ENCODE measurements at regions not wholly inside any gene's neighbourhood (a gene's known extent, or its start where the extent isn't known, plus 50 kb on each side); places are given as distances from the start of the nearest gene placed in this dataset.
A peak's percentile ranks its signal among the peaks of the same experiment; 100 is the strongest.

GRCh38 chr2:22282220-22282619 lies 1102.8 kb upstream of the KLHL29 start:
- no peak for DNase-seq

- DNase-seq: no peak
Observed at GRCh38 chr2:22282916-22283315, 1102.1 kb upstream of the KLHL29 start.

- peak; percentile 27 for DNase-seq
Observed at GRCh38 chr2:22283436-22283835, 1101.5 kb upstream of the KLHL29 start.

GRCh38 chr2:22290302-22290701 lies 1094.7 kb upstream of the KLHL29 start:
- no peak for DNase-seq

- no peak for DNase-seq
Observed at GRCh38 chr2:22290909-22291473, 1094.0 kb upstream of the KLHL29 start.

- no peak for DNase-seq
Observed at GRCh38 chr2:22301228-22301627, 1083.8 kb upstream of the KLHL29 start.

- DNase-seq: no peak
Observed at GRCh38 chr2:22326250-22326649, 1058.7 kb upstream of the KLHL29 start.

- DNase-seq: peak; percentile 51
Observed at GRCh38 chr2:22329211-22330154, 1055.5 kb upstream of the KLHL29 start.

- DNase-seq: no peak
Observed at GRCh38 chr2:22336414-22336813, 1048.6 kb upstream of the KLHL29 start.

- DNase-seq: no peak
Observed at GRCh38 chr2:22340716-22341115, 1044.3 kb upstream of the KLHL29 start.

- DNase-seq: no peak
Observed at GRCh38 chr2:22347306-22347705, 1037.7 kb upstream of the KLHL29 start.

GRCh38 chr2:22350621-22351020 lies 1034.4 kb upstream of the KLHL29 start:
- DNase-seq: no peak

- DNase-seq: peak; percentile 45
Observed at GRCh38 chr2:22355816-22356433, 1029.1 kb upstream of the KLHL29 start.

- no peak for DNase-seq
Observed at GRCh38 chr2:22359071-22359672, 1025.8 kb upstream of the KLHL29 start.

- DNase-seq: no peak
Observed at GRCh38 chr2:22360735-22361374, 1024.1 kb upstream of the KLHL29 start.

GRCh38 chr2:22361571-22361970 lies 1023.4 kb upstream of the KLHL29 start:
- DNase-seq: no peak

GRCh38 chr2:22375096-22375495 lies 1009.9 kb upstream of the KLHL29 start:
- DNase-seq: no peak

- DNase-seq: no peak
Observed at GRCh38 chr2:22377268-22377667, 1007.7 kb upstream of the KLHL29 start.

GRCh38 chr2:22382479-22383169 lies 1002.4 kb upstream of the KLHL29 start:
- DNase-seq: no peak

GRCh38 chr2:22397847-22398246 lies 987.1 kb upstream of the KLHL29 start:
- no peak for DNase-seq

GRCh38 chr2:22403748-22404147 lies 981.2 kb upstream of the KLHL29 start:
- DNase-seq: no peak

- no peak for DNase-seq
Observed at GRCh38 chr2:22406625-22407024, 978.4 kb upstream of the KLHL29 start.
